Upper lobe of right lung (tissue), 1 donor: ENCODE measurements at regions not wholly inside any gene's neighbourhood (a gene's known extent, or its start where the extent isn't known, plus 50 kb on each side); places are given as distances from the start of the nearest gene placed in this dataset.
"Not testable (repeated sequence)": the region's sequence is repeated elsewhere in the genome, so short reads cannot be mapped to it uniquely, and the experiment has no call there.

Experiments used
- ATAC-seq: fragments of 200-7000 bp; cut with Tn5 transposase; one replicate; pipeline ENCODE4 v1.9.1; 2020; ENCODE audit warnings: mild to moderate bottlenecking, moderate library complexity
- DNase-seq: peaks from one replicate; pipeline ENCODE4 v3.0.0-alpha.2; 2020
- H3K27ac ChIP-seq: fragments of 200-600 bp; one replicate; pipeline ENCODE4 v1.8.0; 2022
- H3K27me3 ChIP-seq: fragments of 200-600 bp; one replicate; pipeline ENCODE4 v1.8.0; 2022; ENCODE audit warnings: mild to moderate bottlenecking
- H3K36me3 ChIP-seq: fragments of 200-600 bp; one replicate; pipeline ENCODE4 v1.8.0; 2022
- H3K4me1 ChIP-seq: fragments of 200-600 bp; one replicate; pipeline ENCODE4 v1.8.0; 2022
- H3K4me3 ChIP-seq: fragments of 200-600 bp; one replicate; pipeline ENCODE4 v1.8.0; 2022; ENCODE audit warnings: mild to moderate bottlenecking
- H3K9me3 ChIP-seq: fragments of 200-600 bp; one replicate; pipeline ENCODE4 v1.8.0; 2022
- CTCF ChIP-seq: fragments of 200-600 bp; IDR thresholded peaks from one replicate; pipeline ENCODE4 v1.8.0; 2022; ENCODE audit warnings: antibody characterized with exemption
- intact Hi-C: fragments of 100-400 bp; cut with DNase I; formaldehyde crosslinking; loops from one replicate; pipeline ENCODE4 v1.11.0; 2022
- donor health status: DM: no; HTN: yes; CAD: no; lungs with severe emphysema.

- ATAC-seq, H3K27me3 ChIP-seq, intact Hi-C loops, H3K36me3 ChIP-seq, H3K4me1 ChIP-seq, DNase-seq, H3K27ac ChIP-seq, H3K4me3 ChIP-seq, H3K9me3 ChIP-seq: not testable (repeated sequence)
These were observed 72.8 kb upstream of the CRYM start for GRCh38 chr16:21350851-21351250.

- H3K4me3 ChIP-seq, intact Hi-C loops, H3K4me1 ChIP-seq, DNase-seq, ATAC-seq, H3K27ac ChIP-seq, H3K36me3 ChIP-seq, H3K9me3 ChIP-seq, H3K27me3 ChIP-seq: not testable (repeated sequence)
These were observed 71.2 kb upstream of the CRYM start for GRCh38 chr16:21349336-21349735.

- ATAC-seq, H3K36me3 ChIP-seq, H3K9me3 ChIP-seq, H3K4me1 ChIP-seq, H3K27ac ChIP-seq, DNase-seq, H3K4me3 ChIP-seq, intact Hi-C loops, H3K27me3 ChIP-seq: not testable (repeated sequence)
These were observed 70.7 kb upstream of the CRYM start for GRCh38 chr16:21348815-21349214.

- DNase-seq, H3K36me3 ChIP-seq, intact Hi-C loops, H3K27me3 ChIP-seq, H3K4me3 ChIP-seq, ATAC-seq, H3K27ac ChIP-seq, H3K9me3 ChIP-seq, H3K4me1 ChIP-seq: not testable (repeated sequence)
These were observed 69.4 kb upstream of the CRYM start for GRCh38 chr16:21347538-21347937.

GRCh38 chr16:21346756-21347491 is 68.8 kb upstream of the CRYM start:
- H3K36me3 ChIP-seq, DNase-seq, H3K9me3 ChIP-seq, H3K27me3 ChIP-seq, ATAC-seq, H3K27ac ChIP-seq, H3K4me1 ChIP-seq, H3K4me3 ChIP-seq, intact Hi-C loops: not testable (repeated sequence)

GRCh38 chr16:21344361-21344912 is 66.3 kb upstream of the CRYM start:
- DNase-seq, H3K27ac ChIP-seq, H3K36me3 ChIP-seq, H3K27me3 ChIP-seq, intact Hi-C loops, ATAC-seq, H3K4me1 ChIP-seq, H3K9me3 ChIP-seq, H3K4me3 ChIP-seq: not testable (repeated sequence)

- no peak for TF ChIP-seq CTCF
- intact Hi-C loops: no loop called here
- Histone ChIP-seq H3K36me3 (no peaks in the 10 kb centered on the region), H3K4me1 (no peaks in the 10 kb centered on the region), H3K27ac (no peak overlapping the region), H3K27me3 (no peaks in the 10 kb centered on the region), H3K9me3 (no peaks in the 10 kb centered on the region), H3K4me3 (no peak overlapping the region)
- ATAC-seq (no peak), DNase-seq (no peak)
These were observed 63.0 kb upstream of the CRYM start for GRCh38 chr16:21341101-21341500.

GRCh38 chr16:21339941-21340340 is 61.9 kb upstream of the CRYM start:
- no peak for TF ChIP-seq CTCF
- ATAC-seq (no peak), DNase-seq (no peak)
- no peaks in the 10 kb centered on the region for H3K36me3 ChIP-seq
- no peaks in the 10 kb centered on the region for H3K4me1 ChIP-seq
- no peak overlapping the region for H3K4me3 ChIP-seq
- no peaks in the 10 kb centered on the region for H3K9me3 ChIP-seq
- no peak overlapping the region for H3K27ac ChIP-seq
- no peaks in the 10 kb centered on the region for H3K27me3 ChIP-seq
- intact Hi-C loops: no loop called here

GRCh38 chr16:21339269-21339641 is 61.2 kb upstream of the CRYM start:
- Histone ChIP-seq H3K4me3 (no peak overlapping the region), H3K4me1 (no peaks in the 10 kb centered on the region), H3K36me3 (no peaks in the 10 kb centered on the region), H3K9me3 (no peaks in the 10 kb centered on the region), H3K27ac (no peak overlapping the region), H3K27me3 (no peaks in the 10 kb centered on the region)
- DNase-seq (no peak), ATAC-seq (no peak)
- intact Hi-C loops: no loop called here
- TF ChIP-seq CTCF: no peak
